OCI-LY7 (cell line): ENCODE measurements at regions not wholly inside any gene's neighbourhood (a gene's known extent, or its start where the extent isn't known, plus 50 kb on each side); places are given as distances from the start of the nearest gene placed in this dataset.
A peak's percentile ranks its signal among the peaks of the same experiment; 100 is the strongest.

Experiments used
- EZH2phosphoT487 ChIP-seq: fragments of 200-600 bp; sonication (generic); IDR thresholded peaks from 2 replicates; pipeline ENCODE4 v1.6.1; 2018; ENCODE audit warnings: low read depth, borderline replicate concordance, mild to moderate bottlenecking, mixed run types, antibody characterized with exemption, low read length, moderate library complexity, mixed read lengths
- TF ChIP-seq, protein P1 (sequence below): fragments of 200-600 bp; sonication (generic); conservative IDR thresholded peaks from 2 replicates; pipeline ENCODE4 v1.5.1; 2014; ENCODE audit warnings: mild to moderate bottlenecking, antibody characterized with exemption, low read length, moderate library complexity, mixed read lengths

DNA sequence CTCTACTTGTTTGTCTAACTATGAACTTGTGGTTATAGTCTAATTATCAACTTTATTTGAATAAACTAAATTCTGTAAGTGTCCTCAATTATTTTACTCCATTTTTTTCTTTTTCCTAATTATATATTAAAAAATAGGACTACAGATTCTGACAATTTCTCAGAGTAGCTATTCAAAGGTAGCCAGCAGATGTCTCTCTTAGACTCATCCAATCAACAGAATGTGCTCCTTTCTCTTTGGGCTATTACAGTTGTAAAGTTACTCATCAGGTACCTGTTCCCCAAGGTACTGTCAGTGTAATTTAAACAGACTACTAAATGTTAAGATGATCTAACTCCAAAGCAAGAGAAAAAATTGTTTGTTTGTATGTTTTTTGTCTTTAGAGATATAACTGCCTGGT is 248.6 kb downstream of the PCDH18 start:
- TF ChIP-seq, protein P1, sequence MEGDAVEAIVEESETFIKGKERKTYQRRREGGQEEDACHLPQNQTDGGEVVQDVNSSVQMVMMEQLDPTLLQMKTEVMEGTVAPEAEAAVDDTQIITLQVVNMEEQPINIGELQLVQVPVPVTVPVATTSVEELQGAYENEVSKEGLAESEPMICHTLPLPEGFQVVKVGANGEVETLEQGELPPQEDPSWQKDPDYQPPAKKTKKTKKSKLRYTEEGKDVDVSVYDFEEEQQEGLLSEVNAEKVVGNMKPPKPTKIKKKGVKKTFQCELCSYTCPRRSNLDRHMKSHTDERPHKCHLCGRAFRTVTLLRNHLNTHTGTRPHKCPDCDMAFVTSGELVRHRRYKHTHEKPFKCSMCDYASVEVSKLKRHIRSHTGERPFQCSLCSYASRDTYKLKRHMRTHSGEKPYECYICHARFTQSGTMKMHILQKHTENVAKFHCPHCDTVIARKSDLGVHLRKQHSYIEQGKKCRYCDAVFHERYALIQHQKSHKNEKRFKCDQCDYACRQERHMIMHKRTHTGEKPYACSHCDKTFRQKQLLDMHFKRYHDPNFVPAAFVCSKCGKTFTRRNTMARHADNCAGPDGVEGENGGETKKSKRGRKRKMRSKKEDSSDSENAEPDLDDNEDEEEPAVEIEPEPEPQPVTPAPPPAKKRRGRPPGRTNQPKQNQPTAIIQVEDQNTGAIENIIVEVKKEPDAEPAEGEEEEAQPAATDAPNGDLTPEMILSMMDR, result 0 out of 2 replicates have a peak, but pooled peaks have one; percentile 19
- TF ChIP-seq EZH2phosphoT487, result no peak
